ENCODE measurements at regions not wholly inside any gene's neighbourhood (a gene's known extent, or its start where the extent isn't known, plus 50 kb on each side); places are given as distances from the start of the nearest gene placed in this dataset.

GRCh38 chr2:180720829-180721228 is 259.6 kb upstream of the UBE2E3 start:
- no peaks in the 10 kb centered on the region for H3K4me1 ChIP-seq (ENCODE audit: control insufficient read depth, insufficient read depth, low read length)
- no peak overlapping the region for H3K4me3 ChIP-seq (ENCODE audit: low read length in 2 of 2)
- no peaks in the 10 kb centered on the region for H3K9me3 ChIP-seq (ENCODE audit: control insufficient read depth in 2 of 2, low read length in 2 of 2)
- H3K36me3 ChIP-seq (ENCODE audit: control insufficient read depth in 2 of 2, insufficient read depth in 2 of 2, low read length in 2 of 2), result no peaks in the 10 kb centered on the region
- no peak overlapping the region for H3K9ac ChIP-seq (ENCODE audit: low read length in 2 of 2)
- H3K27me3 ChIP-seq (ENCODE audit: control insufficient read depth in 1 of 2, insufficient read depth in 2 of 2, low read length in 2 of 2), result no peaks in the 10 kb centered on the region
- H3K27ac ChIP-seq (ENCODE audit: low read length), result no peak overlapping the region

GRCh38 chr2:180717588-180717987 is 262.8 kb upstream of the UBE2E3 start:
- no peak overlapping the region for H3K27ac ChIP-seq (ENCODE audit: low read length)

GRCh38 chr2:180716186-180717180 is 263.9 kb upstream of the UBE2E3 start:
- H3K9ac ChIP-seq (ENCODE audit: low read length in 2 of 2), result no peak overlapping the region
- no peaks in the 10 kb centered on the region for H3K36me3 ChIP-seq (ENCODE audit: control insufficient read depth in 2 of 2, insufficient read depth in 2 of 2, low read length in 2 of 2)
- H3K4me3 ChIP-seq (ENCODE audit: low read length in 2 of 2), result no peak overlapping the region
- no peaks in the 10 kb centered on the region for H3K27me3 ChIP-seq (ENCODE audit: control insufficient read depth in 1 of 2, insufficient read depth in 2 of 2, low read length in 2 of 2)
- H3K9me3 ChIP-seq (ENCODE audit: control insufficient read depth in 2 of 2, low read length in 2 of 2), result no peaks in the 10 kb centered on the region
- no peak overlapping the region for H3K27ac ChIP-seq (ENCODE audit: low read length)
- no peaks in the 10 kb centered on the region for H3K4me1 ChIP-seq (ENCODE audit: control insufficient read depth, insufficient read depth, low read length)

More at GRCh38 chr2:180717588-180717987, 262.8 kb upstream of the UBE2E3 start:
- H3K9ac ChIP-seq (ENCODE audit: low read length in 2 of 2), result no peak overlapping the region
- no peaks in the 10 kb centered on the region for H3K27me3 ChIP-seq (ENCODE audit: control insufficient read depth in 1 of 2, insufficient read depth in 2 of 2, low read length in 2 of 2)
- H3K9me3 ChIP-seq (ENCODE audit: control insufficient read depth in 2 of 2, low read length in 2 of 2), result no peaks in the 10 kb centered on the region
- no peaks in the 10 kb centered on the region for H3K36me3 ChIP-seq (ENCODE audit: control insufficient read depth in 2 of 2, insufficient read depth in 2 of 2, low read length in 2 of 2)
- H3K4me3 ChIP-seq (ENCODE audit: low read length in 2 of 2), result no peak overlapping the region
- H3K4me1 ChIP-seq (ENCODE audit: control insufficient read depth, insufficient read depth, low read length), result no peaks in the 10 kb centered on the region

GRCh38 chr2:180715044-180715443 is 265.4 kb upstream of the UBE2E3 start:
- Histone ChIP-seq H3K4me3 (ENCODE audit: low read length in 2 of 2) (no peak overlapping the region), H3K27ac (ENCODE audit: low read length) (no peak overlapping the region), H3K9me3 (ENCODE audit: control insufficient read depth in 2 of 2, low read length in 2 of 2) (no peaks in the 10 kb centered on the region), H3K27me3 (ENCODE audit: control insufficient read depth in 1 of 2, insufficient read depth in 2 of 2, low read length in 2 of 2) (no peaks in the 10 kb centered on the region), H3K4me1 (ENCODE audit: control insufficient read depth, insufficient read depth, low read length) (no peaks in the 10 kb centered on the region), H3K9ac (ENCODE audit: low read length in 2 of 2) (no peak overlapping the region), H3K36me3 (ENCODE audit: control insufficient read depth in 2 of 2, insufficient read depth in 2 of 2, low read length in 2 of 2) (no peaks in the 10 kb centered on the region)

- H3K9me3 ChIP-seq (ENCODE audit: control insufficient read depth in 2 of 2, low read length in 2 of 2), result no peaks in the 10 kb centered on the region
- H3K27me3 ChIP-seq (ENCODE audit: control insufficient read depth in 1 of 2, insufficient read depth in 2 of 2, low read length in 2 of 2), result no peaks in the 10 kb centered on the region
- H3K4me1 ChIP-seq (ENCODE audit: control insufficient read depth, insufficient read depth, low read length), result no peaks in the 10 kb centered on the region
- no peak overlapping the region for H3K27ac ChIP-seq (ENCODE audit: low read length)
- H3K9ac ChIP-seq (ENCODE audit: low read length in 2 of 2), result no peak overlapping the region
- H3K36me3 ChIP-seq (ENCODE audit: control insufficient read depth in 2 of 2, insufficient read depth in 2 of 2, low read length in 2 of 2), result no peaks in the 10 kb centered on the region
- H3K4me3 ChIP-seq (ENCODE audit: low read length in 2 of 2), result no peak overlapping the region
Measured at GRCh38 chr2:180709392-180710145, 270.8 kb upstream of the UBE2E3 start.

- H3K27me3 ChIP-seq (ENCODE audit: control insufficient read depth in 1 of 2, insufficient read depth in 2 of 2, low read length in 2 of 2), result no peaks in the 10 kb centered on the region
- H3K4me3 ChIP-seq (ENCODE audit: low read length in 2 of 2), result no peak overlapping the region
- H3K27ac ChIP-seq (ENCODE audit: low read length), result no peak overlapping the region
- no peak overlapping the region for H3K9ac ChIP-seq (ENCODE audit: low read length in 2 of 2)
- H3K9me3 ChIP-seq (ENCODE audit: control insufficient read depth in 2 of 2, low read length in 2 of 2), result no peaks in the 10 kb centered on the region
- H3K36me3 ChIP-seq (ENCODE audit: control insufficient read depth in 2 of 2, insufficient read depth in 2 of 2, low read length in 2 of 2), result no peaks in the 10 kb centered on the region
- no peaks in the 10 kb centered on the region for H3K4me1 ChIP-seq (ENCODE audit: control insufficient read depth, insufficient read depth, low read length)
Measured at GRCh38 chr2:180707884-180708205, 272.6 kb upstream of the UBE2E3 start.

- H3K27ac ChIP-seq (ENCODE audit: low read length), result no peak overlapping the region
- no peak overlapping the region for H3K9ac ChIP-seq (ENCODE audit: low read length in 2 of 2)
- no peaks in the 10 kb centered on the region for H3K9me3 ChIP-seq (ENCODE audit: control insufficient read depth in 2 of 2, low read length in 2 of 2)
- no peak overlapping the region for H3K4me3 ChIP-seq (ENCODE audit: low read length in 2 of 2)
- no peaks in the 10 kb centered on the region for H3K36me3 ChIP-seq (ENCODE audit: control insufficient read depth in 2 of 2, insufficient read depth in 2 of 2, low read length in 2 of 2)
- H3K27me3 ChIP-seq (ENCODE audit: control insufficient read depth in 1 of 2, insufficient read depth in 2 of 2, low read length in 2 of 2), result no peaks in the 10 kb centered on the region
- H3K4me1 ChIP-seq (ENCODE audit: control insufficient read depth, insufficient read depth, low read length), result no peaks in the 10 kb centered on the region
Measured at GRCh38 chr2:180707175-180707883, 273.1 kb upstream of the UBE2E3 start.

- Histone ChIP-seq H3K36me3 (ENCODE audit: control insufficient read depth in 2 of 2, insufficient read depth in 2 of 2, low read length in 2 of 2) (no peaks in the 10 kb centered on the region), H3K9me3 (ENCODE audit: control insufficient read depth in 2 of 2, low read length in 2 of 2) (no peaks in the 10 kb centered on the region), H3K27me3 (ENCODE audit: control insufficient read depth in 1 of 2, insufficient read depth in 2 of 2, low read length in 2 of 2) (no peaks in the 10 kb centered on the region), H3K4me3 (ENCODE audit: low read length in 2 of 2) (no peak overlapping the region), H3K4me1 (ENCODE audit: control insufficient read depth, insufficient read depth, low read length) (no peaks in the 10 kb centered on the region), H3K27ac (ENCODE audit: low read length) (no peak overlapping the region), H3K9ac (ENCODE audit: low read length in 2 of 2) (no peak overlapping the region)
Measured at GRCh38 chr2:180706694-180707093, 273.7 kb upstream of the UBE2E3 start.

- no peaks in the 10 kb centered on the region for H3K9me3 ChIP-seq (ENCODE audit: control insufficient read depth in 2 of 2, low read length in 2 of 2)
- H3K4me3 ChIP-seq (ENCODE audit: low read length in 2 of 2), result no peak overlapping the region
- no peaks in the 10 kb centered on the region for H3K27me3 ChIP-seq (ENCODE audit: control insufficient read depth in 1 of 2, insufficient read depth in 2 of 2, low read length in 2 of 2)
- H3K27ac ChIP-seq (ENCODE audit: low read length), result no peak overlapping the region
- H3K36me3 ChIP-seq (ENCODE audit: control insufficient read depth in 2 of 2, insufficient read depth in 2 of 2, low read length in 2 of 2), result no peaks in the 10 kb centered on the region
- no peaks in the 10 kb centered on the region for H3K4me1 ChIP-seq (ENCODE audit: control insufficient read depth, insufficient read depth, low read length)
- H3K9ac ChIP-seq (ENCODE audit: low read length in 2 of 2), result no peak overlapping the region
Measured at GRCh38 chr2:180705551-180705950, 274.9 kb upstream of the UBE2E3 start.

GRCh38 chr2:180705122-180705521 is 275.3 kb upstream of the UBE2E3 start:
- Histone ChIP-seq H3K27me3 (ENCODE audit: control insufficient read depth in 1 of 2, insufficient read depth in 2 of 2, low read length in 2 of 2) (no peaks in the 10 kb centered on the region), H3K4me1 (ENCODE audit: control insufficient read depth, insufficient read depth, low read length) (no peaks in the 10 kb centered on the region), H3K27ac (ENCODE audit: low read length) (no peak overlapping the region), H3K9me3 (ENCODE audit: control insufficient read depth in 2 of 2, low read length in 2 of 2) (no peaks in the 10 kb centered on the region), H3K36me3 (ENCODE audit: control insufficient read depth in 2 of 2, insufficient read depth in 2 of 2, low read length in 2 of 2) (no peaks in the 10 kb centered on the region), H3K9ac (ENCODE audit: low read length in 2 of 2) (no peak overlapping the region), H3K4me3 (ENCODE audit: low read length in 2 of 2) (no peak overlapping the region)
